ENCODE measurements at regions not wholly inside any gene's neighbourhood (a gene's known extent, or its start where the extent isn't known, plus 50 kb on each side); places are given as distances from the start of the nearest gene placed in this dataset.

DNA sequence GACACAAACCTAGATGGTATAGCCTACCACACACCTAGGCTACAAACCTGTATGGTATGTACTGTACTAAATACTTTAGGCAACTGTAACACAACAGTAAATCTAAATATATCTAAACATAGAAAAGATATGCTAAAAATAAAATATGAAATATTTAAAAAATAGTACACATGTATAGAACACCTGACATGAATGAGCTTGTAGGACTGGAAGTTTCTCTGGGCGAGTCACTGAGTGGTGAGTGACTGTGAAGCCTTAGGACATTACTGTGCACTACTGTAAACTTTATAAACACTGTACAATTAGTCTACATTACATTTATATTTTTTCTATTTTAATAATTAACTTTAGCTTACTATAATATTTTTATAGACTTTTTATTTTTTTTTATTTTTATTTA lies 1301.3 kb downstream of the FAM181B start:
- H3K9ac ChIP-seq (ENCODE audit: insufficient read depth in 1 of 2, low read length in 2 of 2) = no peak overlapping the region
- WGBS, 2 donors = 89 to 100% methylated on average over 1 of the region's 1 CpG
- ATAC-seq (ENCODE audit: insufficient read depth, low FRiP score) = no peak

DNA sequence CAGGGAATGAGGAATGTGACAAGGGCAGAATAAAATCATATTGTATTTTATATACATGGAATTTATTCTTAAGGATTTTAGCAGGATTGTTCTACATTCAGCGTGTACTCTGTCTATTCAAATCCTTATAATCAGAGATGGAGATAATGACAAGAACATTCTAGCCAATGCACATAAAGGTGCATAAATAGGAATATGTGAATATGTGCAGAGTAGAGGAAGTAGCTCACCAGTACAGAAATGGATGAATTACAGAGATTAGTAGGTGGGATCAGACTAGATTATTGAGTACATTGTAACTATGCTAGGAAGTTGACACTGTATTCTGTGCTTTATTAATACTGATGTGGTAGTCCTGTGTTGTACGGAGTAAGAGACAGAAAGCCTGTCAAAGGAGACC lies 1308.8 kb downstream of the FAM181B start:
- 89 to 93% methylated on average over 2 of the region's 2 CpGs for WGBS, 2 donors
- Histone ChIP-seq H3K36me3 (ENCODE audit: control insufficient read depth in 4 of 4, insufficient read depth in 4 of 4, low read length in 4 of 4) (no peaks in the 10 kb centered on the region), H3K27me3 (ENCODE audit: control insufficient read depth in 3 of 3, insufficient read depth in 3 of 3, low read length in 2 of 3) (no peaks in the 10 kb centered on the region), H3K9me3 (ENCODE audit: control insufficient read depth in 4 of 4, insufficient read depth in 3 of 4, low read length in 3 of 4) (no peaks in the 10 kb centered on the region), H3K4me3 (no peak overlapping the region), H3K9ac (ENCODE audit: insufficient read depth in 1 of 2, low read length in 2 of 2) (no peak overlapping the region), H3K27ac (ENCODE audit: low read depth in 1 of 2, low read length in 1 of 2) (no peak overlapping the region), H3K4me1 (ENCODE audit: control insufficient read depth in 5 of 5, insufficient read depth in 5 of 5, low read length in 5 of 5) (no peaks in the 10 kb centered on the region)
- TF ChIP-seq, protein P1, sequence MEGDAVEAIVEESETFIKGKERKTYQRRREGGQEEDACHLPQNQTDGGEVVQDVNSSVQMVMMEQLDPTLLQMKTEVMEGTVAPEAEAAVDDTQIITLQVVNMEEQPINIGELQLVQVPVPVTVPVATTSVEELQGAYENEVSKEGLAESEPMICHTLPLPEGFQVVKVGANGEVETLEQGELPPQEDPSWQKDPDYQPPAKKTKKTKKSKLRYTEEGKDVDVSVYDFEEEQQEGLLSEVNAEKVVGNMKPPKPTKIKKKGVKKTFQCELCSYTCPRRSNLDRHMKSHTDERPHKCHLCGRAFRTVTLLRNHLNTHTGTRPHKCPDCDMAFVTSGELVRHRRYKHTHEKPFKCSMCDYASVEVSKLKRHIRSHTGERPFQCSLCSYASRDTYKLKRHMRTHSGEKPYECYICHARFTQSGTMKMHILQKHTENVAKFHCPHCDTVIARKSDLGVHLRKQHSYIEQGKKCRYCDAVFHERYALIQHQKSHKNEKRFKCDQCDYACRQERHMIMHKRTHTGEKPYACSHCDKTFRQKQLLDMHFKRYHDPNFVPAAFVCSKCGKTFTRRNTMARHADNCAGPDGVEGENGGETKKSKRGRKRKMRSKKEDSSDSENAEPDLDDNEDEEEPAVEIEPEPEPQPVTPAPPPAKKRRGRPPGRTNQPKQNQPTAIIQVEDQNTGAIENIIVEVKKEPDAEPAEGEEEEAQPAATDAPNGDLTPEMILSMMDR (IDR thresholded peaks at IDR 0.05; ENCODE audit: control extremely low read depth, extremely low read depth) = no peak
- DNase-seq (no peak), ATAC-seq (ENCODE audit: insufficient read depth, low FRiP score) (no peak)

More for the DNA sequence above, 1301.3 kb downstream of the FAM181B start:
- DNase-seq = no peak
- Histone ChIP-seq H3K4me1 (ENCODE audit: control insufficient read depth in 5 of 5, insufficient read depth in 5 of 5, low read length in 5 of 5) (no peaks in the 10 kb centered on the region), H3K27ac (ENCODE audit: low read depth in 1 of 2, low read length in 1 of 2) (no peak overlapping the region), H3K4me3 (no peak overlapping the region), H3K36me3 (ENCODE audit: control insufficient read depth in 4 of 4, insufficient read depth in 4 of 4, low read length in 4 of 4) (no peaks in the 10 kb centered on the region), H3K9me3 (ENCODE audit: control insufficient read depth in 4 of 4, insufficient read depth in 3 of 4, low read length in 3 of 4) (no peaks in the 10 kb centered on the region), H3K27me3 (ENCODE audit: control insufficient read depth in 3 of 3, insufficient read depth in 3 of 3, low read length in 2 of 3) (no peaks in the 10 kb centered on the region)
- TF ChIP-seq, protein P1 (IDR thresholded peaks at IDR 0.05; ENCODE audit: control extremely low read depth, extremely low read depth) = no peak

DNA sequence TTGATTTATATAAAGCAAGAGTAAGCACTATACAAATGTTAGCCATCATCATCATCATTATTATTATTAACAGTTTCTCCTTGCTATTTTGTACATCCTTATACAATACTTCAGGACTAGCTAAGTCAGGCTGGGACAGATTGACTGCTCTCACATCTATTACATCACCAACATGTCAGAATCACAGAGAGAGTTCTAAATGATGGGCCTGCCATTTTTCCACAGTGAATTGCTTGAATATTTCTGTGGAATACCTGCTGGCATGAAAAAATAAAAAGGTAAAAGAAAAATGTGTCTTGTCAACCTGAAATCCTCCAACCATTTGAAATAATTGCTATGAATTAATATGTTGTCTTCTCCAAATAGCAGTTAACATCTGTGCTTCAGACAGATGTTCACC lies 1311.3 kb downstream of the FAM181B start:
- TF ChIP-seq, protein P1 (IDR thresholded peaks at IDR 0.05; ENCODE audit: control extremely low read depth, extremely low read depth) = no peak
- DNase-seq = no peak
- Histone ChIP-seq H3K9me3 (ENCODE audit: control insufficient read depth in 4 of 4, insufficient read depth in 3 of 4, low read length in 3 of 4) (no peaks in the 10 kb centered on the region), H3K4me1 (ENCODE audit: control insufficient read depth in 5 of 5, insufficient read depth in 5 of 5, low read length in 5 of 5) (no peaks in the 10 kb centered on the region), H3K36me3 (ENCODE audit: control insufficient read depth in 4 of 4, insufficient read depth in 4 of 4, low read length in 4 of 4) (no peaks in the 10 kb centered on the region), H3K4me3 (no peak overlapping the region), H3K9ac (ENCODE audit: insufficient read depth in 1 of 2, low read length in 2 of 2) (no peak overlapping the region), H3K27me3 (ENCODE audit: control insufficient read depth in 3 of 3, insufficient read depth in 3 of 3, low read length in 2 of 3) (no peaks in the 10 kb centered on the region), H3K27ac (ENCODE audit: low read depth in 1 of 2, low read length in 1 of 2) (no peak overlapping the region)
- no peak for ATAC-seq (ENCODE audit: insufficient read depth, low FRiP score)

DNA sequence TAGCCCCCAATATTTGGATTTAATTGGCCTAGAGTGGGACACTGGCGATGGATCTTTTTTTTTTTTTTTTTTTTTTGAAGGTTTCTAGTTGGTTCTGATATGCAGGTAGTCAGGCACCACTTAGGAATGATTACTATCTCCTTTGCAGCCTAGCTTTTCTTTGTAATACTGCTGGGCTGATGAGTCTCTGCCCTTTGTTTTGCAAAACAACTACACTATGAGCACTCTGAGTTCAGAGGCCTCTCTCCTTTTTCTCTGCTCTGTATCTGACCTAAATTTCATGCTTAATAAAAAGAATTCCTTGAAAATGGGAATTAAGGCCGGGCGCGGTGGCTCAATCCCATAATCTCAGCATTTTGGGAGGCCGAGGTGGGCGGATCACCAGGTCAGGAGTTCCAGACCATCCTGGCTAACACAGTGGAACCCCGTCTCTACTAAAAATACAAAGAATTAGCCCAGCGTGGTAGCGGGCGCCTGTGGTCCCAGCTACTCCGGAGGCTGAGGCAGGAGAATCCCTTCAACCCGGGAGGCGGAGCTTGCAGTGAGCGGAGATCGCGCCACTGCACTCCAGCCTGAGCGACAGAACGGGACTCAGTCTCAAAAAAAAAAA lies 1312.3 kb downstream of the FAM181B start:
- no peaks in the 10 kb centered on the region for H3K4me1 ChIP-seq (ENCODE audit: control insufficient read depth in 5 of 5, insufficient read depth in 5 of 5, low read length in 5 of 5)
- H3K9me3 ChIP-seq (ENCODE audit: control insufficient read depth in 4 of 4, insufficient read depth in 3 of 4, low read length in 3 of 4) = no peaks in the 10 kb centered on the region
- no peak for ATAC-seq (ENCODE audit: insufficient read depth, low FRiP score)
- no peak overlapping the region for H3K27ac ChIP-seq (ENCODE audit: low read depth in 1 of 2, low read length in 1 of 2)
- TF ChIP-seq, protein P1 (IDR thresholded peaks at IDR 0.05; ENCODE audit: control extremely low read depth, extremely low read depth) = no peak
- no peaks in the 10 kb centered on the region for H3K27me3 ChIP-seq (ENCODE audit: control insufficient read depth in 3 of 3, insufficient read depth in 3 of 3, low read length in 2 of 3)
- H3K4me3 ChIP-seq = no peak overlapping the region
- WGBS, 2 donors = 93% methylated on average over 18 of the region's 18 CpGs
- no peak for DNase-seq
- no peak overlapping the region for H3K9ac ChIP-seq (ENCODE audit: insufficient read depth in 1 of 2, low read length in 2 of 2)
- H3K36me3 ChIP-seq (ENCODE audit: control insufficient read depth in 4 of 4, insufficient read depth in 4 of 4, low read length in 4 of 4) = no peaks in the 10 kb centered on the region

All from lung (tissue), 11 donors.